CD4-positive, alpha-beta T cell treated with Interferon gamma for 1 hour (primary cell): ENCODE measurements at regions not wholly inside any gene's neighbourhood (a gene's known extent, or its start where the extent isn't known, plus 50 kb on each side); places are given as distances from the start of the nearest gene placed in this dataset.

ENCODE experiments used
- DNase-seq: peaks from one replicate; pipeline ENCODE4 v3.0.0-alpha.2; 2020

DNA sequence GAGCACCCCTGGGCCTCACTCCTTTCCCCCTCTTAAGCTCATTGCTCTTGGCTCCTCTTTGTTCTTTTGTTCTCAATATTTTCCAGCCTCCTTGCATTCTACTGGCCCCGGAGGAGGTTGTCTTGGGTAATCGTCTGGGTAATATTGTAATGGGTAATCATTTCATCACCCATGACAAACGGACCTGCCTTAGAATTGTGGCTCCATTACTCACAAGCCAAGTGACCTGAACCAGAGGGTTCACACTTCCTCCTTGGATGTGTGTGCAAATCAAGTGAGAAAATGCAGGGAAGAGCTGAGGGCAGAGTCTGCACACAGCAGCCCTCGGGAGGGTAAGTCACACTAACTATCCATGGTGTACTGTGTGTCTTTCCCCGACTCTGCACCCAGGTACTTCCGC is 305.0 kb downstream of the BUD13 start:
- no peak for DNase-seq

DNA sequence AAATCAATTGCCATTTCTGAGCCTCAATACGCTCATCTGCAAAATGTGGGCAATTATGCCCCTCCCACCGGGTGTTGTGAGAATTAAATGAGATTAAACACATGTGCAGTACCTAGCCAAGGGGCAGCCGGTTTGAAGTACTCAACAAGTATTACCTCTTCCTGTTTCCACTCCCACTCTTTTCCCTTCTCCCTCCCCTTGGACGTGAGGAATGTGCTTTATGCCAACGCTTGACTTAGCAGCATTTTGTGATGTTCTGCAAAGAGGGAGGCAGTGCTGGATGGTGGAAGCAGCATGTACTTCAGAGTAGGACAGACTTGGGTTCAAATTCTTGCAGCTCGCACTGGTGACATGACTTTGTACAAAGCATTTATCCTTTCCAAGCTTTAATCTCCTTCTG is 306.0 kb downstream of the BUD13 start:
- no peak for DNase-seq

GRCh38 chr11:116466191-116466590 is 306.6 kb downstream of the BUD13 start:
- no peak for DNase-seq

DNA sequence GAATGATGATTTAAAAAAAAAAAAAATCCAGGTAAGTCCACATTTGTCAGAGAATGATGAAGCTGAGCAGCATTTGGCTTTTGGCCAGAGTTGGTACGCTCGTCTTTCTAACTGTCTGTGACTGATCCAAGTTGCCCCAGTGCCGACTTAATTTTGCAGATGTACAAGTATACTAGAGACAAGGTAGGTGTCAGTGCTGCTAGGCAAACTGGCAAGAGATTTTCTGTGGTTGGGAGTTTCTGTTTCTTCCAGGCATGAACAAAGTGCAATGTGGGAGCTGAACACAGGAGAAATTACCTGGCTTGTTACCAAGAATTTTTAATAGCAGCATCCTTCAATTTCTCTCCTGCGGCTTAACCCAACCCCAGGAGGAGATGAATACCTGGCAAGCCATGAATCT is 307.7 kb downstream of the BUD13 start:
- DNase-seq: no peak

- DNase-seq: no peak
Observed at GRCh38 chr11:116461789-116462188, 311.0 kb downstream of the BUD13 start.

DNA sequence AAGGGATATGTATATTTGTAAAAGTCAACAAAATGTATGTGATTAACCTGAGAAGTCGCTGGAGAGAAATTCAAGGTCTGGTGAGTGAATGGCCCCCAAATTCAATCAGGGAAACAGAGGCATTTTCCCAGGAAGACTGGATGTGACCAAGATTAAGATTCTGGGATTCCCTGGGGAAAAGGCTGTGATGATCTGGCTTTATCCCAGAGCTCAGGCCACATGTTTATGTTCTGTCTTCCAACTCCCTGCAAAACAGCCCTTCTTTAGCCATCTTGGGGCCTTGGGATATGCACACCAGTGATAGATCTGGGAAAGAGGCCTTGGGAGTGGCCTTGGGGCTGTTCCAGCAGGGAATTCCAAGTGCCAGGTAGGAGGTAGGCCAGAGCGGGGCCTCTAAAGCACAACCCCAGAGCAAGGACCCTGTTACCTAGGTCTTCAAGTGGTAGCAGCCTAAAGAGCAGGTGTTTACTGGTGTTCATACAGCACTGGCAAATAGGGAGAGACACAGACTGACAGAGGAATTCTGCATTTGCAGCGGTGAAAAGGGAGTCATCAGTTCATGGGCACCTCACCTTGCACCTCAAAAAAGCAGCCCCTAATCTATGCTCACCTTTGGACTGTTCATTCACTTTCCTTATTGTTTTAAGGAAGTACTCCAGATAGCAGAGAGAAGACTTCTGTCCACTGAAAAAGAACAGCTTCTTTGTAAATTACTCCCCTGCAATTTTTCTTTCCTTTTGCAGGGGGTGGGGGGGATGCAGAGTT is 312.4 kb downstream of the BUD13 start:
- DNase-seq: no peak

DNA sequence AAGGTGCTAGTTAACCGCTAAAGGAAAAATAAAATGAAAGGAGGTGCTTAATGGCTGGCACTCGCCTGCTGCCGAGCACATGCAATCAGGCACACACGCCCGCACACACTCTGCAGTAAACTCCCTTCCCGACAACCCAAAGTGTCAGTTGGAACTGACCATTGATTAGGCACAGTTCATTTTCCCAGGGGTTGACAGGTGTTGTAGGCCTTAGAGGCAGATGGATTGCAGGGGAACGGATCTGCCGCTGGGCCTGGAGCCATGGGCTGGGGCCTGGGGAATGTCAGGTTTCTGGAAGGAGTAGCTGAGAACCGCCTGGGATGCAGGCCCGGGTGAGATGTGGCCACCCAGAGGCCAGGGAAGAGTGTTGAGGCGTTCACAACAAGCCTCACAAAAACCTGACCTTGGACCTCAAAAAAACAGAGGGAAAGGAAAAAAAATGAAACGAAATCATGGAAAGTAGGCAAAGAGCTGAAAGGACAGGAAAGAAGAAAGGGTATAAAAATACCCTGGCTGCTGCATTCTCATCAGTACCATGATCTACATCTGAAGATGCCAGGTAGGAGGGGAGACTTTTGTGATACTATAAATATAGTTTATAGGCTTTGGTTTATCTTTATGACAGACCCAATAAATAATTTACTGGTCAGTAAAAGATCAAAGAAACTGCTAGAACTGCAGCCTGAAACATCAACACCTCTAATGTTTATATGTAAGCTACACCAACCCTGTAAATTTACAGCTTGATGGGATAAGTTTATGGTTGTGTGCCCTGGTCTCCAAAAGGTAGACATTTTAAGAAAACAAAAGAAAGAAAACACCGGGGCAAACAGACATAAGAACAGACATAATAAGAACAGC is 313.4 kb downstream of the BUD13 start:
- DNase-seq: no peak

GRCh38 chr11:116458546-116458945 is 314.2 kb downstream of the BUD13 start:
- no peak for DNase-seq

- DNase-seq: no peak
Observed at GRCh38 chr11:116457336-116458007, 315.3 kb downstream of the BUD13 start.

DNA sequence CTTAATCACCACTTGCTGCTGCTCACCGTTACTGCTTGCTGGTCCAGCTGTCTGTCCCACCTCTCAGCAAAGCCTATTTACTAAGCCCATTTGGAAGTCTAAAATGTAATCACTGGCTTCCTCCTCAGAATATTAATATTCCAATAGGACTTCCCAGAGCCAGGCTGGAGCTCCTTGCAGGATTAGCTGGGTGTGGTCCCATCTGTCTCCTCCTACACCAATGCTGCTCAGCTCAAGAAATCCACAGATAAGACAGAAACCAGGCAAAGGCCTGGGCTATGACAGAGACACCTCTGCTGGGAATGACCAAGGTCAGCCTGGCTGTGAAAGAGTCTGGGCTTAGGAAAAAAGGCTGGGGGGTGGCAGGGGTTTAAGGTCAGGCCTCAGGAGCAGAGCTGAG is 317.8 kb downstream of the BUD13 start:
- no peak for DNase-seq

DNA sequence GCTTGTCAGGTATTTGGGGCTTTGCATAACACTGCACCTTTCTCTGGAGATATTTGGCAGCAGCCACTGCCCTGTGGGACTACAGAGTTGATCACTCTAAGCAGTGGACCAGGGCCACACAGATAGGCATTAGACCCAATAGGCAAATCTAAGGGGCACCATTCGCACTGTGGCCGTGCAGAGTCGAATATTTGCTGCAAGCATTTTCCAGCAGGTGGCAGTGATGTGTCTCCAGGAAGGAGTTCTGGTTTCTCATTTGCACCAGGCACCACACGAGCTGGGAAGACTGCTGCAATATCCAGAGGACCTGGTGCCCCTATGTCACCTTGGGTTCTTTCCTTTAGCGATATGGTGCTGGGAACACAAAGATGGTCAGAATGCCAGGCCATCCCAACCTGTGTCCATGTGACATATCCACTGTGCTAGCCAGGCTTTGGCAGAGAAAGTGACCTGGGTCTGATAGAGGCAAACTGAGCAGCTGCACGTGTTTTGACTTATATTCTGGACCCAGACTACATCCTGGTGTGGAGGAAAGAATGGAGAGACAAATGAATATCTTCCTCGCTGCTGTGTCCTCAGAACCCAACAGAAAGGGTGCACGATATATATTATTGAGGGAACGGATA is 318.7 kb downstream of the BUD13 start:
- no peak for DNase-seq

- no peak for DNase-seq
Observed at GRCh38 chr11:116452461-116452860, 320.3 kb downstream of the BUD13 start.

- no peak for DNase-seq
Observed at GRCh38 chr11:116449522-116449921, 323.3 kb downstream of the BUD13 start.

- DNase-seq: no peak
Observed at GRCh38 chr11:116446048-116446941, 326.5 kb downstream of the BUD13 start.

- DNase-seq: no peak
Observed at GRCh38 chr11:116445108-116446047, 327.4 kb downstream of the BUD13 start.

GRCh38 chr11:116442238-116442752 is 330.5 kb downstream of the BUD13 start:
- no peak for DNase-seq

- DNase-seq: no peak
Observed at GRCh38 chr11:116439361-116439677, 333.5 kb downstream of the BUD13 start.

DNA sequence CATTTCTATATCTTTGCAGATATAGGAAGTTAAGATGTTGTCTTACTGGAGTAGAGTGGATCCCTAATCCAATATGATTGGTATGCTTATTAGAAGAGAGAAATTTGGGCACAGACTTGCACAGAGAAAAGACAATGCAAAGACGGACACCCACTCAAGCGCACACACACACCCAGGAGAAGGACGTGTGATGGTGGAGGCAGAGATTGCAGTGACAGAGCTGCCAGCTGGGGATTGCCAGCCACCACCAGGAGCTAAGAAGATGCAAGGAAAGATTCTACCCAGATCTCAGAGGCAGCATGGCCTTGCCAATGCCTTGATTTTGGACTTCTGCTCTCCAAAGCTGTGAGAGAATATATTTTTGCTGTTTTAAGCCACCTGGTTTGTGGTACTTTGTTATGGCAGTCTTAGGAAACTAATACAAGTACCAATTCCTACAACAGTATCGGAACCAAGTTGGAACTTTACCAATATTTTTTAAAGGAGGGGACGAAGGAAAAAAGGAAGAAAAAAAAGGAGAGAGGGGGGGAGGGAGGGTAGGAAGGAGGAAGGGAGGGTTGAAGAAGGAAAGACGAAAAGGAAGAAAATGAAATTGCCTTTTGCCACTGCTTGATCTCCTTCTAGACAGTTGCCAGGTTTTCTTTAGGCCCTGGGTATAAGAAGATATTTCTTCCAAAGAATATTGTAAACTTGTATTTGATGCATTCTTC is 334.0 kb downstream of the BUD13 start:
- DNase-seq: no peak

- no peak for DNase-seq
Observed at GRCh38 chr11:116434986-116435385, 337.8 kb downstream of the BUD13 start.

- DNase-seq: no peak
Observed at GRCh38 chr11:116432301-116432700, 340.5 kb downstream of the BUD13 start.
